ENCODE measurements at regions not wholly inside any gene's neighbourhood (a gene's known extent, or its start where the extent isn't known, plus 50 kb on each side); places are given as distances from the start of the nearest gene placed in this dataset.

DNA sequence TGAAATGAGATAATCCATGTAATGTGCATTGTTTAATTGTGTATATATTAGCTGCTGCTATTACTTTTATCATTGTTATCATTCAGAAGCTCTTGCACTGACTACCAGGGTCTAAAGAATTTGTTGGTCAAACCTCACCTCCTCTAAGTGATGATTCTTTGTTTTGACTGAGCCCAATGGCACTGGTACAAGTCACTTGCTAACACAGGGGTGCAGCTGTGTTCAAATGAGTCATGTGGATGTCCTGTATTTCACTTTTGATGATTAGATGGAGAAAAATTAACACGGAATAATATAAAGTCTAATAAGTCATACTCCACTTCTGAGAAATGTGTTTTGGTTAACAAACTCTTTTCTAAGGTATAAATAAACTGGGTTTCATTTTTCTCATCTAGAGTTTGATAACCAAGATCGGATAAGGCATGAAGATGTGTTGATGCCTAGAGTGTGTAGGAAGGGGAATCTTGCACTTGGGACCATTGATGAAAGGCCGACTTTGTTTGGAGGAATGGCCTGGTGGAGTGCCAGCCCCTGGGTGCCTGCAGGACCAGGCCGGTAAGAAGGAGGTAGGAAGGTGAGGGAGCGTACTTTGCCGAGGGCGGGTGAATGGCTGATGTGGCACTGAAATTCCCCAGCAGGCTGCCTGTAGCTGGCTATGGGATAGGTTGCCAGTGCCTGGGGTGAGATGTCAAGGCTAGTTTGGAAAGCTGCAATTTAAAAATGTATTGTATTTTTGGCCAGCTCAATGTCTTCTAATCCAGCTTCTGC, 244.7 kb upstream of the ZPLD1 start:
- no peak for TF ChIP-seq ZNF384 (IDR thresholded peaks at IDR 0.05)
- no peak for TF ChIP-seq FOXM1 (IDR thresholded peaks at IDR 0.05; ENCODE audit: borderline replicate concordance)
- TF ChIP-seq FOXK2 (IDR thresholded peaks at IDR 0.05): no peak
- TF ChIP-seq SP1 (IDR thresholded peaks at IDR 0.05): no peak
- TF ChIP-seq ELF4 (IDR thresholded peaks at IDR 0.05): no peak
- TF ChIP-seq FOXA1 (IDR thresholded peaks at IDR 0.05): no peak
- TF ChIP-seq TARDBP (IDR thresholded peaks at IDR 0.05): no peak

Measured in HEK293T (cell line).